ENCODE measurements at regions not wholly inside any gene's neighbourhood (a gene's known extent, or its start where the extent isn't known, plus 50 kb on each side); places are given as distances from the start of the nearest gene placed in this dataset.

GRCh38 chr14:71773898-71774481, 158.2 kb upstream of the RGS6 start:
- no peak for TF ChIP-seq CTCF (IDR thresholded peaks at IDR 0.05)
- TF ChIP-seq EP300 (IDR thresholded peaks at IDR 0.05): no peak
- no peak for TF ChIP-seq POLR2AphosphoS5 (IDR thresholded peaks at IDR 0.05)

Measured in esophagus muscularis mucosa (tissue), 4 donors.